H1 (cell line): ENCODE measurements at regions not wholly inside any gene's neighbourhood (a gene's known extent, or its start where the extent isn't known, plus 50 kb on each side); places are given as distances from the start of the nearest gene placed in this dataset.

Experiments
- CTCF ChIA-PET: fragments of 300-600 bp; sonication (Branson Sonifier 250); formaldehyde crosslinking; loops from one replicate; lab custom pipeline; 2021; ENCODE audit not compliant: partially characterized antibody; lab: Charles Lee
- POLR2A ChIA-PET: fragments of 300-600 bp; sonication (Branson Sonifier 250); formaldehyde crosslinking; loops from one replicate; lab custom pipeline; 2021; ENCODE audit warnings: inconsistent platforms; ENCODE audit not compliant: partially characterized antibody; lab: Charles Lee
- DNase-seq, 2 experiments: peaks; one replicate each; pipeline versions ENCODE4 v3.0.0 to v3.0.0-alpha.2; 2010 to 2022; ENCODE audit warnings: low spot score in 2 of 2, low read depth in 1 of 2, mixed read lengths in 1 of 2
- FAIRE-seq: peaks from 2 replicates; lab custom pipeline; 2011; peaks lifted over from hg19 to GRCh38; lab: Jason Lieb, UNC
- H2AFZ ChIP-seq: 2 replicates; pipeline ENCODE4 v1.8.1; 2012; ENCODE audit warnings: low read length, inconsistent platforms
- H2AK5ac ChIP-seq: 2 replicates; pipeline ENCODE4 v1.6.1; 2013; ENCODE audit warnings: low read depth, low read length
- H2BK120ac ChIP-seq: replicated peaks from 2 replicates; pipeline ENCODE3; 2013; ENCODE audit warnings: low read depth, low read length, inconsistent platforms
- H2BK12ac ChIP-seq: 2 replicates; pipeline ENCODE4 v1.6.1; 2013; ENCODE audit warnings: low read depth, low read length
- H2BK15ac ChIP-seq: 2 replicates; pipeline ENCODE4 v1.6.1; 2013; ENCODE audit warnings: low read length
- H2BK20ac ChIP-seq: 2 replicates; pipeline ENCODE4 v1.6.1; 2013; ENCODE audit warnings: low read length
- H2BK5ac ChIP-seq: 2 replicates; pipeline ENCODE4 v1.6.1; 2013; ENCODE audit warnings: low read depth, low read length
- H3K14ac ChIP-seq: 2 replicates; pipeline ENCODE4 v1.6.1; 2013; ENCODE audit warnings: inconsistent platforms; ENCODE audit not compliant: insufficient read length
- H3K18ac ChIP-seq: 2 replicates; pipeline ENCODE4 v1.6.1; 2013; ENCODE audit warnings: low read length; ENCODE audit errors: extremely low read depth
- H3K23ac ChIP-seq: 2 replicates; pipeline ENCODE4 v1.6.1; 2013; ENCODE audit warnings: inconsistent platforms; ENCODE audit not compliant: insufficient read length
- H3K23me2 ChIP-seq: 2 replicates; pipeline ENCODE4 v1.6.1; 2013; ENCODE audit warnings: low read depth, low read length
- H3K27ac ChIP-seq: 2 replicates; pipeline ENCODE4 v1.6.1; 2011; ENCODE audit warnings: low read depth, low read length, inconsistent platforms
- H3K27me3 ChIP-seq, 4 experiments: replicated peaks in 1 of 4; 1 replicate in 1 of 4; 2 replicates in 3 of 4; pipeline versions ENCODE4 v1.6.1 to v1.8.1; 2011 to 2013; ENCODE audit warnings: low read length in 3 of 4, mild to moderate bottlenecking in 3 of 4, inconsistent platforms in 2 of 4, mixed read lengths in 2 of 4, moderate library complexity in 1 of 4; ENCODE audit not compliant: control insufficient read depth in 3 of 4, insufficient read depth in 3 of 4; ENCODE audit errors: extremely low read depth in 1 of 4
- H3K36me3 ChIP-seq, 4 experiments: 2 replicates each; pipeline versions ENCODE4 v1.6.1 to v1.8.1; 2011 to 2013; ENCODE audit warnings: mild to moderate bottlenecking in 4 of 4, low read length in 3 of 4, moderate library complexity in 2 of 4, control low read depth in 1 of 4, inconsistent platforms in 1 of 4; ENCODE audit not compliant: insufficient read depth in 4 of 4, control insufficient read depth in 2 of 4
- H3K4ac ChIP-seq: replicated peaks from 2 replicates; pipeline ENCODE3; 2013; ENCODE audit warnings: low read length, low read depth, mixed read lengths, inconsistent platforms; ENCODE audit not compliant: insufficient read length
- H3K4me1 ChIP-seq, 4 experiments: replicated peaks in 1 of 4; 1 replicate in 1 of 4; 2 replicates in 3 of 4; pipeline versions ENCODE4 v1.6.1 to v1.8.1; 2011 to 2013; ENCODE audit warnings: low read length in 3 of 4, inconsistent platforms in 2 of 4, mixed read lengths in 1 of 4; ENCODE audit not compliant: insufficient read depth in 4 of 4, control insufficient read depth in 3 of 4
- H3K4me2 ChIP-seq, 2 experiments: 2 replicates each; pipeline versions ENCODE4 v1.6.1 to v1.8.1; 2011 to 2013; ENCODE audit warnings: low read depth in 2 of 2, low read length in 2 of 2, control low read depth in 1 of 2, inconsistent platforms in 1 of 2, mild to moderate bottlenecking in 1 of 2; ENCODE audit not compliant: insufficient read depth in 1 of 2
- H3K4me3 ChIP-seq, 4 experiments: fragments of 200-600, 300-600 bp in 1 of 4; sonication (generic), shearing (Covaris generic), sonication (Bioruptor Twin) in 1 of 4; 2 replicates each; pipeline versions ENCODE4 v1.5.1 to v1.8.1; 2011 to 2016; ENCODE audit warnings: low read length in 4 of 4, low read depth in 3 of 4, control low read depth in 2 of 4, inconsistent platforms in 2 of 4, mild to moderate bottlenecking in 2 of 4, mixed read lengths in 1 of 4, moderate library complexity in 1 of 4; ENCODE audit not compliant: insufficient read depth in 2 of 4; ENCODE audit errors: extremely low read depth in 1 of 4
- H3K56ac ChIP-seq: replicated peaks from 2 replicates; pipeline ENCODE3; 2013; ENCODE audit warnings: low read depth, mild to moderate bottlenecking, mixed read lengths, low read length, inconsistent platforms; ENCODE audit not compliant: insufficient read length
- H3K79me1 ChIP-seq: 2 replicates; pipeline ENCODE4 v1.6.1; 2013; ENCODE audit warnings: low read depth, low read length, control low read depth
- H3K79me2 ChIP-seq, 2 experiments: 2 replicates each; pipeline versions ENCODE4 v1.6.1 to v1.8.1; 2012 to 2013; ENCODE audit warnings: low read length in 2 of 2, mild to moderate bottlenecking in 2 of 2, inconsistent platforms in 1 of 2; ENCODE audit not compliant: insufficient read depth in 2 of 2, control insufficient read depth in 1 of 2
- H3K9ac ChIP-seq, 4 experiments: replicated peaks in 1 of 4; 1 replicate in 1 of 4; 2 replicates in 3 of 4; pipeline versions ENCODE4 v1.6.1 to v1.8.1; 2011 to 2013; ENCODE audit warnings: low read depth in 3 of 4, low read length in 3 of 4, control low read depth in 2 of 4, mild to moderate bottlenecking in 2 of 4, moderate library complexity in 2 of 4, inconsistent platforms in 1 of 4; ENCODE audit errors: extremely low read depth in 1 of 4
- H3K9me3 ChIP-seq, 2 experiments: 2 replicates each; pipeline versions ENCODE4 v1.6.1 to v1.8.1; 2012 to 2013; ENCODE audit warnings: mild to moderate bottlenecking in 2 of 2, moderate library complexity in 2 of 2, control low read depth in 1 of 2, inconsistent platforms in 1 of 2, low read depth in 1 of 2, low read length in 1 of 2, mixed read lengths in 1 of 2; ENCODE audit not compliant: insufficient read depth in 2 of 2
- H4K20me1 ChIP-seq, 2 experiments: replicated peaks in 1 of 2; 2 replicates each; pipeline versions ENCODE3 to v1.8.1; 2011 to 2013; ENCODE audit warnings: inconsistent platforms in 2 of 2, low read length in 2 of 2, mild to moderate bottlenecking in 1 of 2; ENCODE audit not compliant: insufficient read depth in 2 of 2, control insufficient read depth in 1 of 2
- H4K5ac ChIP-seq: 2 replicates; pipeline ENCODE4 v1.6.1; 2013; ENCODE audit warnings: low read length, low read depth, mixed read lengths, inconsistent platforms; ENCODE audit not compliant: insufficient read length
- H4K8ac ChIP-seq: 2 replicates; pipeline ENCODE4 v1.8.0; 2013; ENCODE audit warnings: mild to moderate bottlenecking, moderate library complexity, low read length, inconsistent platforms; ENCODE audit not compliant: insufficient read depth; ENCODE audit errors: extremely low read depth
- H4K91ac ChIP-seq: replicated peaks from 2 replicates; pipeline ENCODE3; 2013; ENCODE audit warnings: low read length, mixed read lengths, inconsistent platforms; ENCODE audit not compliant: insufficient read length
- ASH2L ChIP-seq: fragments of 200-600, 300-600 bp; sonication (generic); IDR thresholded peaks from one replicate; pipeline ENCODE4 v1.7.1; 2017; ENCODE audit warnings: low read length
- CBX5 ChIP-seq: fragments of 300-800, 300-1000 bp; sonication (generic); IDR thresholded peaks from 2 replicates; pipeline ENCODE4 v1.7.1; 2016; ENCODE audit warnings: antibody characterized with exemption, low read length, low read depth
- CBX8 ChIP-seq: fragments of 300-800, 300-1000 bp; sonication (generic); IDR thresholded peaks from 2 replicates; pipeline ENCODE4 v1.7.1; 2016; ENCODE audit warnings: low read depth, low read length, borderline replicate concordance
- CREB1 ChIP-seq: IDR thresholded peaks from 2 replicates; pipeline ENCODE4 v1.6.1; 2012; ENCODE audit warnings: inconsistent platforms
- GABPA ChIP-seq: IDR thresholded peaks from 2 replicates; pipeline ENCODE4 v1.6.1; 2011; ENCODE audit warnings: mild to moderate bottlenecking, low read length, moderate library complexity, borderline replicate concordance; ENCODE audit not compliant: insufficient read depth
- HDAC2 ChIP-seq, 2 experiments: fragments of 300-600 bp in 1 of 2; sonication (generic) in 1 of 2; IDR thresholded peaks; 2 replicates each; pipeline ENCODE4 v1.6.1; 2011 to 2012; ENCODE audit warnings: low read depth in 2 of 2, low read length in 2 of 2, mild to moderate bottlenecking in 2 of 2, moderate library complexity in 2 of 2, borderline replicate concordance in 1 of 2, inconsistent platforms in 1 of 2
- JUND ChIP-seq: IDR thresholded peaks from 2 replicates; pipeline ENCODE4 v1.6.1; 2011; ENCODE audit warnings: mild to moderate bottlenecking, improper control_type of control experiment, low read length
- KDM4A ChIP-seq: IDR thresholded peaks from one replicate; pipeline ENCODE4 v1.7.1; 2012; ENCODE audit warnings: low read depth, mild to moderate bottlenecking, moderate library complexity, low read length, inconsistent platforms; ENCODE audit not compliant: severe bottlenecking
- MAX ChIP-seq: IDR thresholded peaks from 2 replicates; pipeline ENCODE4 v1.6.1; 2012; ENCODE audit warnings: inconsistent platforms
- SIRT6 ChIP-seq: IDR thresholded peaks from one replicate; pipeline ENCODE4 v1.7.1; 2012; ENCODE audit warnings: low read length, inconsistent platforms
- SP2 ChIP-seq: IDR thresholded peaks from 2 replicates; pipeline ENCODE4 v1.6.1; 2012; ENCODE audit warnings: mild to moderate bottlenecking, low read length, inconsistent platforms
- TBP ChIP-seq: IDR thresholded peaks from 2 replicates; pipeline ENCODE4 v1.6.1; 2011; ENCODE audit warnings: low read depth, low read length, improper control_type of control experiment
- TCF12 ChIP-seq: IDR thresholded peaks from 2 replicates; pipeline ENCODE4 v1.6.1; 2011; ENCODE audit warnings: low read depth, mild to moderate bottlenecking, low read length
- USF2 ChIP-seq: IDR thresholded peaks from 2 replicates; pipeline ENCODE4 v1.6.1; 2011; ENCODE audit warnings: low read length, improper control_type of control experiment
- YY1 ChIP-seq: IDR thresholded peaks from 2 replicates; pipeline ENCODE4 v1.6.1; 2011; ENCODE audit warnings: low read depth, mild to moderate bottlenecking, low read length

GRCh38 chr2:174656035-174656434 is 58.4 kb upstream of the WIPF1 start:
- Histone ChIP-seq H3K9ac (no peak overlapping the region), H3K23me2 (no peaks in the 10 kb centered on the region), H4K8ac (no peak overlapping the region), H3K23ac (no peak overlapping the region), H3K79me1 (no peaks in the 10 kb centered on the region), H3K4me2 (no peak overlapping the region), H3K79me2 (no peaks in the 10 kb centered on the region), H3K4ac (no peak overlapping the region), H3K4me3 (no peak overlapping the region), H2BK20ac (no peak overlapping the region), H3K9me3 (0 out of 4 replicates have a peak, but pooled peaks cover 0 to 3% of the 10 kb centered on the region in 2 experiments), H3K14ac (no peak overlapping the region), H2BK12ac (no peak overlapping the region), H3K36me3 (no peaks in the 10 kb centered on the region), H3K18ac (no peak overlapping the region), H2AFZ (no peak overlapping the region), H3K27ac (no peak overlapping the region), H4K91ac (no peak overlapping the region), H4K20me1 (no peaks in the 10 kb centered on the region), H3K27me3 (no peaks in the 10 kb centered on the region), H2BK5ac (no peak overlapping the region), H2AK5ac (no peak overlapping the region), H3K4me1 (no peaks in the 10 kb centered on the region), H2BK15ac (no peak overlapping the region), H3K56ac (no peak overlapping the region), H2BK120ac (no peak overlapping the region), H4K5ac (no peak overlapping the region)
- no peak for TF ChIP-seq MAX
- TF ChIP-seq CBX5, result no peak
- TF ChIP-seq USF2, result no peak
- TF ChIP-seq GABPA, result no peak
- no peak for TF ChIP-seq CBX8
- TF ChIP-seq TCF12, result no peak
- no peak for TF ChIP-seq HDAC2 (IDR thresholded peaks at IDR 0.05; ENCODE audit: borderline replicate concordance in 1 of 2, low read depth in 2 of 2, low read length in 2 of 2)
- no peak for TF ChIP-seq JUND
- no peak for TF ChIP-seq KDM4A
- no peak for TF ChIP-seq YY1
- TF ChIP-seq CREB1, result no peak
- no peak for TF ChIP-seq ASH2L
- TF ChIP-seq TBP, result no peak
- TF ChIP-seq SIRT6, result no peak
- no peak for TF ChIP-seq SP2
- ChIA-PET POLR2A (no interaction called here), CTCF (interaction anchor here (0.6 to 1.7 kb wide), 2 partner anchors 11 to 471 kb away, joined by 3 to 5 read pairs; no protein-coding TSS in a partner anchor)
- DNase-seq, result no peak
- FAIRE-seq, result no peak
